Neural cell (in vitro differentiated cells): ENCODE measurements at regions not wholly inside any gene's neighbourhood (a gene's known extent, or its start where the extent isn't known, plus 50 kb on each side); places are given as distances from the start of the nearest gene placed in this dataset.

Experiments used
- CTCF ChIP-seq: fragments of 450-650 bp; IDR thresholded peaks from 2 replicates; pipeline ENCODE4 v1.5.1; 2014; ENCODE audit warnings: antibody characterized with exemption, mild to moderate bottlenecking, moderate library complexity; ENCODE audit not compliant: poor library complexity, severe bottlenecking
- EP300 ChIP-seq: fragments of 450-650 bp; conservative IDR thresholded peaks from 2 replicates; pipeline ENCODE4 v1.6.1; 2014; ENCODE audit warnings: antibody characterized with exemption, mild to moderate bottlenecking, moderate library complexity; ENCODE audit not compliant: poor library complexity, severe bottlenecking
- EZH2 ChIP-seq: fragments of 200-600, 300-800 bp; shearing (Covaris generic), sonication (generic); IDR thresholded peaks from 2 replicates; pipeline ENCODE4 v1.6.1; 2014; ENCODE audit warnings: antibody characterized with exemption, low read length, borderline replicate concordance, mild to moderate bottlenecking; ENCODE audit not compliant: insufficient read depth, poor library complexity, severe bottlenecking
- MXI1 ChIP-seq: fragments of 450-650 bp; conservative IDR thresholded peaks from 2 replicates; pipeline ENCODE4 v1.6.1; 2014; ENCODE audit warnings: antibody characterized with exemption, mild to moderate bottlenecking; ENCODE audit not compliant: poor library complexity, severe bottlenecking
- POLR2AphosphoS5 ChIP-seq: IDR thresholded peaks from 2 replicates; pipeline ENCODE4 v1.6.1; 2012
- RAD21 ChIP-seq: fragments of 450-650 bp; conservative IDR thresholded peaks from 2 replicates; pipeline ENCODE4 v1.6.1; 2014; ENCODE audit warnings: antibody characterized with exemption, mild to moderate bottlenecking, moderate library complexity
- SMC3 ChIP-seq: fragments of 450-650 bp; conservative IDR thresholded peaks from 2 replicates; pipeline ENCODE4 v1.6.1; 2014; ENCODE audit warnings: antibody characterized with exemption, mild to moderate bottlenecking, moderate library complexity; ENCODE audit not compliant: poor library complexity
- TAF1 ChIP-seq: IDR thresholded peaks from 2 replicates; pipeline ENCODE4 v1.6.1; 2012; ENCODE audit warnings: low read depth
- TF ChIP-seq, protein P1 (sequence below): IDR thresholded peaks from 2 replicates; pipeline ENCODE4 v1.6.1; 2012; ENCODE audit warnings: borderline replicate concordance

DNA sequence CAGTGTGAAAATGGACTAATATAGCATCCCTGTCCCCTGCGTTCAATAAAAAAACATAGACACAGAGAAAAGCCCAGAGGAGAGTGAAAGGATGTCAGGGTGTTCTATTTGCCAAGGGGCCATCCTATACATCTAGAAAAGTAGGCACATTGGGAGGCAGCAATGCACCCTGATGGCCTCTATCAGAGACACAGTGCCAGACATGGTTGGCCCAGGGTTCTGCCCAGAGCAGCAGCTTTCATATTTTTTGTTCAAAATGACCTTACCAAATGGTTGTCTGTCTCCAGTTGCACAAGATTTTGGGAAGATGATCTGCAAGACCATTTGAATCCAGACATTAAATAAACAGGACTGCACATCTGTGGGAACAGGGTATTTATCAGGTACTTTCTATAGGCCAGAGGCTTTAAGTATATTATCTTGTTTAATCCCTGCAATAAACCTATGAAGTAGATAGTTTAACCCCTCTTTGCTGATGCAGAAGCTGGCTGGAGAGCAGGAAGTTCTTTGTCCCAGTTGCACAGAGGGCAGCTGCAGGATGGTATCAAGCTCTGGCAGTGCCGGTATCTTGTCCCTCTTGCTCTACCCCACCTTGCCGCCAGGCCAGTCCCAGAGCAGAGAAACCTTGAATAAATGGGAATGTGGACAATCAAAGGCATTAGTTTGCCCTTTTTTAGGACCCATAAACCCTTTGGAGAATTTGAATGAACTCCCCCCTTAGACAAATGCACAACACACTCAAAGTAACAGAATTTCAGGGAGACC is 171.8 kb upstream of the PWP1 start:
- TF ChIP-seq CTCF = no peak
- TF ChIP-seq EZH2 = no peak
- TF ChIP-seq MXI1 = no peak
- TF ChIP-seq, protein P1, sequence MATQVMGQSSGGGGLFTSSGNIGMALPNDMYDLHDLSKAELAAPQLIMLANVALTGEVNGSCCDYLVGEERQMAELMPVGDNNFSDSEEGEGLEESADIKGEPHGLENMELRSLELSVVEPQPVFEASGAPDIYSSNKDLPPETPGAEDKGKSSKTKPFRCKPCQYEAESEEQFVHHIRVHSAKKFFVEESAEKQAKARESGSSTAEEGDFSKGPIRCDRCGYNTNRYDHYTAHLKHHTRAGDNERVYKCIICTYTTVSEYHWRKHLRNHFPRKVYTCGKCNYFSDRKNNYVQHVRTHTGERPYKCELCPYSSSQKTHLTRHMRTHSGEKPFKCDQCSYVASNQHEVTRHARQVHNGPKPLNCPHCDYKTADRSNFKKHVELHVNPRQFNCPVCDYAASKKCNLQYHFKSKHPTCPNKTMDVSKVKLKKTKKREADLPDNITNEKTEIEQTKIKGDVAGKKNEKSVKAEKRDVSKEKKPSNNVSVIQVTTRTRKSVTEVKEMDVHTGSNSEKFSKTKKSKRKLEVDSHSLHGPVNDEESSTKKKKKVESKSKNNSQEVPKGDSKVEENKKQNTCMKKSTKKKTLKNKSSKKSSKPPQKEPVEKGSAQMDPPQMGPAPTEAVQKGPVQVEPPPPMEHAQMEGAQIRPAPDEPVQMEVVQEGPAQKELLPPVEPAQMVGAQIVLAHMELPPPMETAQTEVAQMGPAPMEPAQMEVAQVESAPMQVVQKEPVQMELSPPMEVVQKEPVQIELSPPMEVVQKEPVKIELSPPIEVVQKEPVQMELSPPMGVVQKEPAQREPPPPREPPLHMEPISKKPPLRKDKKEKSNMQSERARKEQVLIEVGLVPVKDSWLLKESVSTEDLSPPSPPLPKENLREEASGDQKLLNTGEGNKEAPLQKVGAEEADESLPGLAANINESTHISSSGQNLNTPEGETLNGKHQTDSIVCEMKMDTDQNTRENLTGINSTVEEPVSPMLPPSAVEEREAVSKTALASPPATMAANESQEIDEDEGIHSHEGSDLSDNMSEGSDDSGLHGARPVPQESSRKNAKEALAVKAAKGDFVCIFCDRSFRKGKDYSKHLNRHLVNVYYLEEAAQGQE = no peak
- TF ChIP-seq TAF1 = no peak
- no peak for TF ChIP-seq POLR2AphosphoS5
- TF ChIP-seq SMC3 = no peak
- no peak for TF ChIP-seq RAD21
- no peak for TF ChIP-seq EP300
